NCI-H1092 (cell line): ENCODE measurements at regions not wholly inside any gene's neighbourhood (a gene's known extent, or its start where the extent isn't known, plus 50 kb on each side); places are given as distances from the start of the nearest gene placed in this dataset.
"Not testable (repeated sequence)": the region's sequence is repeated elsewhere in the genome, so short reads cannot be mapped to it uniquely, and the experiment has no call there.

Experiments
- DNase-seq: peaks from one replicate; lab custom pipeline; 2025; lab: John Stamatoyannopoulos, UW

DNA sequence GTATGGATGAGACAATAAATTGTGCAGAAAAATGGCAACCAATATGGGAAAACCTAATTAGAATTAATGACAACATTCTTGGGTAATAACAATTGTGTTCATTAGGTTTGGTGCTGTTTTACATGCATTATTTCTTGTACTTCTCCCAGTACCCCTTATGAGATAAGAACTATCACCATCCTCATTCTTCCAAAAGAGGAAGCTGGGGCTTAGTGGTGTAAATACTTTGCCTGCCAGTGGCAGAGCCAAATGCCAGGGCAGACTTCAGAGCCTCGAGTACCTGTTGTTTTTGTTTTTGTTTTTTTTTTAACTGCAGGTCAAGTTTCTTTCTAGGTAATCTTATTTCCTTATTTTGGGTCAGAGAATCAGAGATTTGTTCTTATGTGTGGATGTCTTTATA is 206.4 kb downstream of the RHOU start:
- no peak for DNase-seq

DNA sequence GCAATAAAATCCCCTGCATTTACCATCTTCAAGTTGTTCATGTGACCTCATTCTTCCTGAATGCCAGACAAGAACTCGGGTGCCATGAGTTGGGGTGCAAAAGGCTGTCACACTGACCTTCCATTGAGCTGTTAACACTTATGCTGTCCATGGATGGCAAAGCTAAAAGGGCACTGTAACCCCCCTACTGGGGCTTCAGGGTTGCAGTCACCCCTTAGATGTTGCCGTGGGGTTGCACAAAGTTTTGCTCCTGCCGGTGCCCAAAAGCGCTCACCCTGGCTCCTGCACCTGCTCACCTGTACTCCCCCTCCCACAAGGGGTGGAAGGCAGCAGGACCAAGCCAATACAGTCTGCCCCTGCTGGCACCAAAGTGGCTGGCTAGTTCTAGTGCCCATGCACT is 208.2 kb downstream of the RHOU start:
- DNase-seq: no peak

GRCh38 chr1:228944296-228944695 is 209.0 kb downstream of the RHOU start:
- DNase-seq: no peak

DNA sequence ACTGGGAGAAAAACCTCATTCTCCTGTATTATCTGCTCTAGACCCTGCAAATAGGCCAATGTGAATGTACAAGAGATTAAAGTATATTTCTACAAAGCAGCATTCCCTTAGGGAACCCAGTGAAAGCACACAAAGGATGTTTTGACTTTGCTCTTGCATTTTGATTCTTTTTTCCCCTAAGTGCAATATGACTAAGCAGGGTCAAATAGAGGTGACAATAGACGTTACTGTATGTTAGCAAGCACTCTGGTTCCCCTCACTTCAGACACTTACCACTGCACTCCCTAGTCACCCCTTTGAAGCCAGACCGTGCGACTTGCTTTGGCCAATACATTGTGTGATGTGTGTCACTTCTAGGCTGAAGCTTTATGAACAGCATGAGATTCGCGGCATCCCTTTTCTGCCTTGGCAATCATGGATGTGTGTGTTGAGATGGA is 209.7 kb downstream of the RHOU start:
- DNase-seq: no peak

- DNase-seq: no peak
Measured at GRCh38 chr1:228945885-228946284, 210.6 kb downstream of the RHOU start.

DNA sequence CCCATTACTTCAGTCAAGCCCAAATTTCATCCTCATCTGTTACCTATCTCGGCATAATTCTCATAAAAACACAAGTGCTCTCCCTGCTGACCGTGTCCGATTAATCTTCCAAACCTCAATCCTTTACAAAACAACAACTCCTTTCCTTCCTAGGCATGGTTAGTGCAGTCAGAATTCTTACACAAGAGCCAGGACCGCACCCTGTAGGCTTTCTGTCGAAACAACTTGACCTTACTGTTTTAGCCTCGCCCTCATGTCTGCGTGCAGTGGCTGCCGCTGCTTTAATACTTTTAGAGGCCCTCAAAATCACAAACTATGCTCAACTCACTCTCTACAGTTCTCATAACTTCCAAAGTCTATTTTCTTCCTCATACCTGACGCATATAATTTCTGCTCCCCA is 214.3 kb downstream of the RHOU start:
- DNase-seq: not testable (repeated sequence)

- no peak for DNase-seq
Measured at GRCh38 chr1:228953207-228953606, 217.9 kb downstream of the RHOU start.

DNA sequence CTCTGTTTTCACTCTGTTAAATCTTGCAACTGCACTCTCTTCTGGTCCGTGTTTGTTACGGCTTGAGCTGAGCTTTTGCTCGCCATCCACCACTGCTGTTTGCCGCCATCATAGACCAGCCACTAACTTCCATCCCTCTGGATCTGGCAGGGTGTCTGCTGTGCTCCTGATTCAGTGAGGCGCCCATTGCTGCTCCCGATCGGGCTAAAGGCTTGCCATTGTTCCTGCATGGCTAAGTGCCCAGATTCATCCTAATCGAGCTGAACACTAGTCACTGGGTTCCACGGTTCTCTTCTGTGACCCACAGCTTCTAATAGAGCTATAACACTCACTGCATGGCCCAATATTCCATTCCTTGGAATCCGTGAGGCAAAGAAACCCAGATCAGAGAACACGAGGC is 218.5 kb downstream of the RHOU start:
- not testable (repeated sequence) for DNase-seq

- no peak for DNase-seq
Measured at GRCh38 chr1:228955691-228956090, 220.4 kb downstream of the RHOU start.

DNA sequence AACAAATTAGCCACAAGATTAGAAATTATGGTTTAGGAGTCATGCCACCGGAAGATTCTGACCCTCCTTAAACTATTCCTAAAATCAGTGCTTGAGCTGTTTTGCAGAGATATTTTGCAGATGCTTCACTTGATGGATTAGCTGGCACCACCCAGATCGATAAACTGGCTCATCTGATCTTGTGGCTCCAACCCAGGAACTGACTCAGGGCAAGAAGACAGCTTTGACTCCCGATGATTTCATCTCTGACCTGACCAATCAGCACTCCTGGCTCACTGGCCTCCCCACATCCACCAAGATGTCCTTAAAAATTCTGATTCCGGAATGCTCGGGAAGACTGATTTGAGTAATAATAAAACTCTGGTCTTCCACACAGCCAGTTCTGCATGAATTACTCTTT is 221.6 kb downstream of the RHOU start:
- no peak for DNase-seq

DNA sequence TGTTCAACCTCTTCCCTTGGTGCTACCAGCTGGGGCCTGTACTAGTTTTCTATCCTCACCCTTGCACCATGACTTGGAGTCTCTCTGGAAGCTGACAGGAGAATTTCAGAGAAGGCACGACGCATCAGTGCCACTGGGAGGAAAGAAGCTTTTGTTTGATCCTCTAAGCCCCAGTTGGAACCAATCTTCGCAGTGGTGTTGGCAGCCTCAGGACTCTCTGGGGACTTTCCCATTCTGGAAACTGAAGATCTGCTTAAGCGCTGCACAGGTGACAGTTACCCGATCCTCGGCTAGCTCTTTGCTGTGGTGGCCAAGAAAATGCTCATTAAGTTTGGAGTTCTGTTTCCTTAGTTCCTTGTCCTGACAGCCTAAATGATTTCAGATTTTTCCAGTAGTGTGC is 222.3 kb downstream of the RHOU start:
- no peak for DNase-seq

DNA sequence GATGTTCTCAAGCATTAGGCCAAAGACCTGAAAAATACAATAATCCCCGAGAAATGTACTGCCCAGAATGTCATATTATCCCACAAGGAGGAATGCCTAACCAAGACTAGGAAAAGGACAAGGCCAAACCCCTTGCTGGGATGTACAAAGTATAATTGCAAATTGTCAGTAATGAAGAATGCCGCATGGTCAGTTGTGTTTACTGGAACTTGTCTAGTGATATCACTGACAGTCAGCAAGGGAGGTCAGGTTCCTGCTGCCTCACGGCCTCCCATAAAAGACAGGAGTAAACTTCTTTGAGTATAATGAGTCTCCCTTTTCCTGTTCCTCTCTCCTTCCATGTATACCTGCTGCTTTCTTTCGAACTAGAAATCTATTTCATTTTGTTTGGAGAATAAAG is 222.8 kb downstream of the RHOU start:
- DNase-seq: no peak

- no peak for DNase-seq
Measured at GRCh38 chr1:228958741-228959140, 223.5 kb downstream of the RHOU start.

GRCh38 chr1:228960705-228961104 is 225.4 kb downstream of the RHOU start:
- DNase-seq: no peak

DNA sequence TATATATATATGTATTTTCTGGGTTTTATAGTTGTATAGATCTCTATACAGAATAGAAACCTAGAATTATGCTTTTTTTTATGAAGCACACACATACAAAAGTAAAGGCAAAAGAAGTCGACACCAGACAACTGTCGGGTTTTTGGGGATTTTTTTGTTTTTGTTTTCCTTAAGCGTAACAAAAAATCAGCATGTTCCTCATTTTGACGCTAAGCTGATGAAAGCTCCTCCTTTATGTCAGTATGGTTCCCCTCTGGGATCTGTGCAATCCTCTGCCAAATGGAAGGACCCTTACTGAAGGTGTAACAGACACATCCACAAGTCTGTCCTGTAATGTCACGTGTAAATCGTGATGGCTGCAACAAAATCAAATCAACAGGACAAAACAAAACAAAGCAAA is 226.2 kb downstream of the RHOU start:
- DNase-seq: no peak

DNA sequence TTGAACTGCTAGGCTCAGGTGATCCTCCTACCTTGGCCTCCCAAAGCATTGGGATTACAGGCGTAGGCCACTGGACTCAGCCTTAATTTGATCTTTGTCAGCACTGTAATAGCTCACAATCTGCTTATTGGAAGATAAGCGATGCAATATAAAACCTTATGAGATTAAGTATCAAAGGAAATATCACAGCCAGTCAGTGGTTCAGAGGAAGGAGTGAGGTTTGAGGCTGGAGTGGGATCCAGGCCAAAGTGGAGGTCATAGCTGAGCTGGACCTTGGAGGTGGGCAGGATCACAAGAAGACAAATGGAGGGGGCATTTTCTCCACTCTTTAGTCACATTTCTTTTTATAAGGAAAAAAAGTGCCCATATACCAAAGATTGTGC is 228.5 kb downstream of the RHOU start:
- DNase-seq: no peak

DNA sequence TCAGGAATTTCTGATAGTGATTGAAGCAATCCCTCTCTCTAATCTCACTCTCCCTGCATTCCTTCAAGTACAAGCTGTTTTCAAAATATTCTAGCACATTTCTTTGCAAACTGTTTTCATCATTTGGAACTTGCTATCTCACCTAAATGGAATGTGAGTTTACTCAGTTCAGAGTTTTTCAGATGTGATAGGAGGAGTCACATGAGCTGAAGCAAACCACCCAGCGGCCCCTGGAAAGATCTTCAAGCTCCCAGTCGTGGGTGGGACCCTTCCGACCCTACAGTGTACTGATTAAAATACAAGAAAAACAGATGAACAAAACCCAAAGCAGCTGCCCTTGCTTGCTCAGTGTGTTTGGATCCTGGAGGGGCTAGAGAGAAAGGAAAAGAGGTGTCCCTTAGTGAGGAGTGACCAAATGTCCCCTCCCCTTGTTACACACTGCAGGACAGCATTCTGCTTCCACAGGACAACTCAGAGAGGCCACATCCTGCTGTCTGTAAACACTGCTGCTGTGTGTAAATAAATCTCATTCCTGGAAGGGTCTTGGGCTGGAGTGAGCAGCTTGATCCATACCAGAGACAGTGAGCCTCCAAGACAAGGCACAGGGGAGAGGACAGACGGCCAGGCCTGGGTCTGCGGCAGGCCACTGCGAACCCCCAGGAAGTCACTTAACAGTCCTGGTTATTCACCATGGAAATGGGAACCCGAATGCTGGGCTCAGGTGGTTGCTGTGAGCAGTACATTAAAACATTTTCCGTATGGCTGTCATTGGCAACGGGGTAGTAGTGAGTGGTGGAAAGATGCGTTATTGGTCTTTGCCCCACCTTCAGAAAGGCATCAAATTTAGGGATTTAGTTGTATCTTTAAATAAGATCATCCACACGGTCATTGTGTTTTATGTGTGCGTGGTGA is 229.2 kb downstream of the RHOU start:
- DNase-seq: no peak

DNA sequence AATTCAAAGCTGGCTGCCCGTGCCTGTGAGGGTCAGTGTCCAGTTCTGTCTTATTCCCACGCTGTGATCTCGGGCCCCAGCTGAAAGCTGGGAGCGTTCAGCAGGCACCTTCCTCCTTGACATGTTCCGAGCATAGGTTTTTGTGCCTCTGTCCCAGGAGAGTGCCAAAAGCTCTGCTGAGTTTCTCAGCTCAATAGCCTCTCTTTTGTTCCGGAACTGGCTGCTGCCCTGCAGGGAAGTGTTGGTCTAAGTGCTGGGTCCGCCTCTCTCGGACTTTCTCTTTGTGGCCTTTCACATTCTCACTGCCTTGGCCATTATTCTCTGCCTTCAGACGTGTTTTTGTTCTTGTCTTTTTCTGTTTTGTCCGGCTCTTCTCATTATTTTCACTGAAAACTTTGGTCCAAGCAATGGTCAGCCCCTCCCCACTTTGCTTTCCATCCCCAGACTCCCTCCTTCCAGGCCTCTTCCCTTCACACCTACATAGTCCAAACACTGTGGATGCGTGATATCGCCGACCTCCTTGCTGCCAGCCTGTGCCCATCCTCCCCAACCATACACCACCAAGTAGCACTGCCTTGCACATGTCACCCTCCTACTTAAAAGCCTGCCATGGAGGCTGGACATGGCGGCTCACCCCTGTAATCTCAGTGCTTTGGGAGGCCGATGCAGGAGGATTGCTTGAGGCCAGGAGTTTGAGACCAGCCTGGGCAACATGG is 233.8 kb downstream of the RHOU start:
- DNase-seq: no peak

GRCh38 chr1:228969953-228970800 is 234.9 kb downstream of the RHOU start:
- DNase-seq: no peak

GRCh38 chr1:228972576-228972975 is 237.3 kb downstream of the RHOU start:
- no peak for DNase-seq

- DNase-seq: no peak
Measured at GRCh38 chr1:228974273-228974672, 239.0 kb downstream of the RHOU start.

DNA sequence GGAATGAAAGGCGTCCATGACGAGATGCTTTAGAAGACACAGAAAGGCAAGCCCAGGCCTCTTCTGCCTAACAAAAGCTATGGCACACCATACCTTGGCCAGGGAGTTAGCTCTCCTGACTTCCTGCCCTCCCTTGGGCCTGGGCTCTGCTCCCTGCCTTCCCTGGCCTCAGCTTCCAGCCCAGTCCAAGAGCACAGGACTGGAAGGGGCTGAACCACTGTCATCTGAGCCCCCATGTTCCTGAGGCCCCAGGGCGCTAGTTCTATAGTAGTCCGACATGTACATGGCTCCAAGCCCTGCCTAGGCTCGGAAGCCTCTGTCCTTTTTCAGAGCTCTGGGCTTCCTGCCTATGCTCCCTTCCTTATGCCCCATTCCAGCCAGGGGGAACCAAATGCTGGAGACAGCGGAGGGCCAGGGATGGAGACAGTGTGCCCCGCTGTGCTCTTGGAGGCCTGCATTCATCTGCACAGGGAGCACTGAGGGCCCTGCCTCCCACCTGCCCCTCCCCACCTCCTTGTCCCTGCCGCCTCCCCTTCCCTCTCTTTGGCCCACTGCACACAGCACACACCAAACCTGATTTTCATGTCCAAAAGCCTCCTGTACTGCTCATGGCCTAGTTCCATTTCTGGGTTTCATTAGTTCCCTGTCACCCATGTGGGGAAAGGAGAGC is 240.1 kb downstream of the RHOU start:
- DNase-seq: no peak
